WI38 (cell line): ENCODE measurements at regions not wholly inside any gene's neighbourhood (a gene's known extent, or its start where the extent isn't known, plus 50 kb on each side); places are given as distances from the start of the nearest gene placed in this dataset.

Experiments
- H3K4me3 ChIP-seq: 2 replicates; pipeline ENCODE4 v1.5.1; 2011; ENCODE audit warnings: low read depth, mild to moderate bottlenecking, control low read depth, low read length
- TF ChIP-seq, protein P1 (sequence below): IDR thresholded peaks from 2 replicates; pipeline ENCODE4 v1.5.1; 2012; ENCODE audit warnings: low read depth, mild to moderate bottlenecking, control low read depth, low read length

DNA sequence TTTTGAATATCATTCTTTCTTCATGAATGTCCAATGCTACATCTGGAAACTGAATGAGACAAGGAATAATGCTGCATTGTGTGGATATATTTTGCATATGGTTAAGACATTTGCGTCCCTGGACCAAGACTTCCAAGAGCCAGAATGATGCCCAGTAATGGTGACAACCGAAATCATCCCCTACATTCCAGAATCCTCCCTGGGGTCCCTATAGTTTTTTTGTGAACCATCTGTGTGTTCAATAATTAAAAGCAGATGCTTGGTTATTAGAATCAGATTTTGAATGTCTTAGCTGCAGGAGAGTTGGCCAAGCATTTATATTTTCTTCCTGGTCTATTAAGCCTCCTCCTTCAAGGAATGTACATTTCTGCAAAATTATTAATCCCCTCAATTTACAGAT, 426.7 kb upstream of the CDH8 start:
- TF ChIP-seq, protein P1, sequence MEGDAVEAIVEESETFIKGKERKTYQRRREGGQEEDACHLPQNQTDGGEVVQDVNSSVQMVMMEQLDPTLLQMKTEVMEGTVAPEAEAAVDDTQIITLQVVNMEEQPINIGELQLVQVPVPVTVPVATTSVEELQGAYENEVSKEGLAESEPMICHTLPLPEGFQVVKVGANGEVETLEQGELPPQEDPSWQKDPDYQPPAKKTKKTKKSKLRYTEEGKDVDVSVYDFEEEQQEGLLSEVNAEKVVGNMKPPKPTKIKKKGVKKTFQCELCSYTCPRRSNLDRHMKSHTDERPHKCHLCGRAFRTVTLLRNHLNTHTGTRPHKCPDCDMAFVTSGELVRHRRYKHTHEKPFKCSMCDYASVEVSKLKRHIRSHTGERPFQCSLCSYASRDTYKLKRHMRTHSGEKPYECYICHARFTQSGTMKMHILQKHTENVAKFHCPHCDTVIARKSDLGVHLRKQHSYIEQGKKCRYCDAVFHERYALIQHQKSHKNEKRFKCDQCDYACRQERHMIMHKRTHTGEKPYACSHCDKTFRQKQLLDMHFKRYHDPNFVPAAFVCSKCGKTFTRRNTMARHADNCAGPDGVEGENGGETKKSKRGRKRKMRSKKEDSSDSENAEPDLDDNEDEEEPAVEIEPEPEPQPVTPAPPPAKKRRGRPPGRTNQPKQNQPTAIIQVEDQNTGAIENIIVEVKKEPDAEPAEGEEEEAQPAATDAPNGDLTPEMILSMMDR, result no peak
- no peak overlapping the region for H3K4me3 ChIP-seq

DNA sequence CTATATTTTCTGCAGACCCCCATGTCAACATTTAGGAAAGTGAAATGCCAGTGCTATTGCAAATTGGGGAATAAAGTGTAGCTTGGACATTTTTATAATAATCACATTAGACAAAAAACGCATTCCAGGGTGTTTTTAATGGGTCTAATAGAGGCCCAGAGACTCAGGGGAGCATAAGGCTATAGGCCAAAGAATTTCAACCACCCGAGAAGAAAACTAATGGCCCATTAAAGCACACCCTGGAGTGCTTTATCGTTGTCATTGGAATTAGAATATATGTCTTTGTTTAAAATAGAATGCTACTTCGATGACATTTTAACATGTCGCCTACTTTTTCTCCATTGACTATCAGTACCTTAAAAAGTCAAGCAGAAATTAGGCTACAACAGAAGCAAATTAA, 414.1 kb upstream of the CDH8 start:
- TF ChIP-seq, protein P1, result no peak

DNA sequence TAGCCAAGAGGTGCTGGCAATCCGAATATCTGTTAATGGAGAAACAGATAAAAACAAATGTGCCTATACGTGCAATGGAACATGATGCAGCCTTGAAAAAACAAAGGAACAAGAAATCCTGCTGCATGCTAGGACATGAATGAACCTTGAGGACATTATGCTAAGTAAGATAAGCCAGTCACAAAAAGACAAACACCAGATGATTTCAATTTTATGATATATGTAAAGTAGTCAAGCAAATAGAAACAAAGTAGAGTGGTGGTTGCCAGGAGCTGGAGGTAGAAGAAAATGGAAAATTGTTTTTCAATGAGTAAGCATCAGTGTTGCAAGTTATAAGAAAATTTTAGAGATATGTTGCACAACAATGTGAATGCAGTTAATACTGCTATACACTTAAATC, 409.7 kb upstream of the CDH8 start:
- H3K4me3 ChIP-seq, result no peak overlapping the region
- TF ChIP-seq, protein P1, result no peak

More for the DNA sequence above, 414.1 kb upstream of the CDH8 start:
- H3K4me3 ChIP-seq, result no peak overlapping the region

DNA sequence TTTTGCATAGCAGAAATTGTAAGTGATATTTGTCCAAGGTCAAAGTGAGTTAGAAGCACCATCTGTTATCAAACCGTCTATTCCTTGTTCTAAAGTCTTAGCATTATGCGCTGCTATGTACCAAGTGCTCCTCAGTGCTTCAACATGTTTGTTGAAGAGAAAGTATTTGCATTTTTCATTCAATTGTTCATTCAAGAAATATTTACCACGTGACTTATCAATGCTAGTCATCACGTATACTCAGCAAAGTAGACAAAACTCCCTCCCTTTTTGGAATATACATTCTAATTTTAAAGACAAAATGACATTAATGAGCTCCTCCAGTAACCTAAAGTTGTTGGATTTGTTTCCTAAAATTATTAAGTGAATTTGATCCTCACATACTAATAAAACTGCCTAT, 388.0 kb upstream of the CDH8 start:
- H3K4me3 ChIP-seq, result no peak overlapping the region
- TF ChIP-seq, protein P1, result no peak

DNA sequence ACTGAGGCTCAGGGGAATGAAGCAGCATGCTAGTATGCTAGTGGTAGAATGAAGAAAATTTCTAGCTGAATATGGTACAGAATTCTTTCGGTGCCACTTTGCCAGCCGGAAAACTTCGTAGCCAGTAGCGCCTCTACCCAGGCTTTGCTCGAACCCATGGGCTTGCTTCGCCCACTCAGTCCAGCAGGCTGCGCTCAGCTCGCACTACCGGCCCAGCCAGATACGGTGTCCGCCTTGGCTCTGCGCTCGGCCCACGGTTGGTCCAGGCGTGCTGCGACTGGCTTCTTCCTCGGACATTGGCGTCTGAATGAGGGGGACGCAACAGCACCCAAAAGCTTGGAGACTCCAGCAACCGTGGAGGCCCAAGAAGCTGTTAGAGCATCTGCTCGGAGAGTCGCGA, 372.5 kb upstream of the CDH8 start:
- TF ChIP-seq, protein P1, result no peak
- no peak overlapping the region for H3K4me3 ChIP-seq

DNA sequence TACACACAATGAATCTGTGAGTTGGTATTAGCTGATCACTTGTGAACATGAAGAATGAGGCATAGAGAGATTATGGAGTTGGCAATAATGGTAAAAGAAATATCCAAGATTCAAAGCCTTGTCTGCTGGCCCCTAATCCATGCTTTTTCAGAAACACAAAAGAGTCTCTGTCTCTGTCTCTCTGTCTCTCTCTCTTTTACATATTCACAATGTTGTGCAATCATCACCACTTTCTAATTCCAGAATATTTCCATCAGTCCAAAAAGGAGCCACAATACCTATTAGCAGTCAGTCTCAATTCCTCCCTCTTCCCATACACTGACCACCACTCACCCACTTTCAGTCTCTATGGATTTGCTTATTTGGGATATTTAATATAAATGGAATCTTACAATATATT, 370.1 kb upstream of the CDH8 start:
- TF ChIP-seq, protein P1, result no peak

DNA sequence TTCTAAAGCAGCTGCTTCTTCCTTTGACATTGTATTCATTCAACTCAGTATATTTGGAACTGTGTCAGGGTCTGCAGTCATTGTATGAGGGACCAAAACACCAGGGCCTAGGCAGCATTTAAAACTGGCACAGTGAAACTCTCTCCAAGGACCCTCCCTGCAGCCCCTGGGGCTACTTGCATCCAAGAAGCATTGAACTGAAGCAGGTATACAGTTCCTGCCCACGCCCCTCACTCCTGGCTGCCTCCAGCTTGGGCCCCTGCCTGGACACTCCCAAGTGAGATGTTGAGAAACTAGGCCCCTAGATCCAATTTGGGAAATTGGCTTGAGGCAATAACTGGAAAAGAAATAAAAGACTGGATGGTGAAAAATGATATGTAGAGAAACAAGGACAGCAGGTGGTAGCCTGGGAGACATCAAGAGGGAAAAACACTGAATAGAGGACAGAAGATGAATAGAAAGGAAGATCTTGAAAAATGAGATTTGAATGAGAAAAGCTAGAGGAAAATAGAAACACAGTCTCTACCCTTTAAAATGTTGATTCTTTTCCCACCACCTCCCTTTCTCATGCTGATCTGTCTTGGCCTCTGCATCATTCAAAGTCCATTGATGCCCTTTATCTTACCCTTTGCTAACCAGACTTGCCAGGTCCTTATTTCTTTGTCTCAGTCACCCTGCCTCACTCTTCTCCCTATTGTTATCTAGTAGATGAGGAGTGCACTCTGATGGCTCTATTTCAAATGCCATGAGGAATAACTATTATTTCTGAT, 368.8 kb upstream of the CDH8 start:
- H3K4me3 ChIP-seq, result no peak overlapping the region
- TF ChIP-seq, protein P1, result no peak

More for the DNA sequence above, 370.1 kb upstream of the CDH8 start:
- H3K4me3 ChIP-seq, result no peak overlapping the region
